SW480 (cell line): ENCODE measurements at regions not wholly inside any gene's neighbourhood (a gene's known extent, or its start where the extent isn't known, plus 50 kb on each side); places are given as distances from the start of the nearest gene placed in this dataset.
A peak's percentile ranks its signal among the peaks of the same experiment; 100 is the strongest.

Experiments
- DNase-seq: peaks from one replicate; pipeline ENCODE4 v3.0.0-alpha.2; 2016; ENCODE audit warnings: low spot score

DNA sequence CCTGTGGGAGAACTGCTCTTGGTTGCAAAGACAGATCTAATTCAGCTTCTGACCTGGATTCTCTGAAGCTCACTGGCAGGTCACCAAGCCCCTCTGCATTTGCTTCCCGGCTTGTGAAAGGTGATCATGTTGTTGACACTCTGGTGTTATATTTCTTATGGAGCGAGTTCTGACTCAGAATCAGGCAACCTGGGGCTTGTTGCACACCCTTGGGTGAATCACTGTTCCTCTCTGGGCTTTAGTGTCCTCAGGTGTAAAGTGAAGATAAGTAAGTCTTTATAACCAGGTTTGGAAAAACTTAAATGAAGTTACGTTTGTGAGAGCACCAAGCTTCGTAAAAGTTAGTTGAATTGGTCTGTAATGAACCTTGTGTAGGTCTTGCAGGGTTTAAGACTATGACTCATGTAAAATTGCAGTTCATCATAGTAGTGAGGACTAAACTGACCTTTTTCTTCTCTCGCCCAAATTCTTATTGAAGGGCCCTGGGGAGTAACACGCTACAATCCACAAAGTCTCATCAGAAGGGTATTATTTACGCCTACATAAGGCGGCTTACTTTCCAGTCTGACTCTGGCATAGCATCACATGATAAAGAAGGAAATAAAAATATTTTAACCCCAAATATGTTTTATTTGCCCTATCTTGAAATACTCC is 218.6 kb downstream of the TMEM38B start:
- DNase-seq = peak; percentile 10

DNA sequence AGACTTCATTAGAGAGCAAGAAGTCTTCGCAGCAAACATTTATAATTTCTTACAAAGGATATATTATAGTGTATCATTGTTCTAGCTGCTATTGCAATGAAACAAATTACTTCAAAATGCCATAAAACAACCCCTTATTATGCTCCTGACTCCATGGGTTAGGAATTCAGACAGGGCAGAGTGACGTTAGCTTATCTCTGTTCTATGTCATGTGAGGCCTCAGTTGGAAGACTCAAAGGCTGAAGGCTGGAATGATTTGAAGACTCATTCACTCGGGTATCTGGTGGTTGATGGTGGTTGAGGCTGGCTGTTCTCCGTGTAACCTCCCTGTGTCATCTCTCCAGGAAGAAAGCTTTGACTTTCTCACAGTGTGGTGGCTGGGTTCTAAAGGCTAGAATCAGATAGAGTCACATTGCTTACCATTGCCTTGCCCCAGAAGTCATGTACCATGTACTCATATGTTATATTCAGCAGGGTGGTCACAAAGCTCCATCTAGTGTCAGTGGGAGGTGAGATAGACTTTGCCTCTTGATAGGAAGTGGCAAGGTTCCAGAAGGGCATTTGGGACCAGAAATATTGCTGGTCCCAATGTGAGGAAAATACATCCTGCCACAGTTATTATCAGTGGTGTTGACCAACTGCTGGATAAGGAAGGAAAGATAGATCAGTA is 226.9 kb downstream of the TMEM38B start:
- DNase-seq = no peak

DNA sequence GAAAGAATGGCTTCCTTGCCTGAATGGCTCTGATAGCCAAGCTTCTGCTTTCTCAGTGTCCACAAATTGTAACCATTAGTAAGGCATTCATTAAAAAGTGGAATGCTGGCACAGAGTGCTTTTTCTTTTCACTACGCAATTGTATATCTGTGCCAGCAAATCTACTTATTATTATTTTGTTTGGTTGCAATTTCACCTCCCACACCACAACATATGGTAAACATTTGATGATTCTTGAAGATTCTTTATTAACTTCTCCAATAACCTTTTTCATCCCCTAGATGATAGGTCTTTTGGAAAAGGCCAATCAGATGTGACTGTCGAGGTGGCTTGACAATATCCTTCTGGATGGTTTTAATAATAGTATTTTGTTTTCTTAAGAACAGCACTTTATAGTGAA is 234.1 kb downstream of the TMEM38B start:
- DNase-seq = no peak

GRCh38 chr9:105930011-105930627 is 235.8 kb downstream of the TMEM38B start:
- no peak for DNase-seq

DNA sequence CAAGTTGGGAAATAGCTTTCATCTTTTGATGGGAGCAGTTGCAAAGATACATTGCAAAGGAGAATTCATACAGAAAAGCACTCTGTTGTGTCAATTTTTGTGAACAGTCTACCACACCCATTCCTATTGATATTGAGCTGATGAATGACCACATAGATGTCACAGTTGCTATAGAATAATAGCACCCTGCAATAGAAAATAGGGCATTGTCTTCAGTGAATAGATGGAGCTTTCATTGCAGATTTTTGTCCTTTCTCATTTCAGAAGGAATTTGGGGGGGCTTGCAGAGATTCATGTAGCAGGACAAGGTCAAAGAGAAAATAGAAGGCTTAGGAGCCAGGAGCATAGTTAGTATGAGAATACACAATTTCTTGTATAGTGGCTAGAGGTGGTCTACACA is 237.9 kb downstream of the TMEM38B start:
- no peak for DNase-seq

- DNase-seq = no peak
Observed at GRCh38 chr9:105950448-105950847, 256.1 kb downstream of the TMEM38B start.

GRCh38 chr9:105950894-105951293 is 256.6 kb downstream of the TMEM38B start:
- DNase-seq = no peak

DNA sequence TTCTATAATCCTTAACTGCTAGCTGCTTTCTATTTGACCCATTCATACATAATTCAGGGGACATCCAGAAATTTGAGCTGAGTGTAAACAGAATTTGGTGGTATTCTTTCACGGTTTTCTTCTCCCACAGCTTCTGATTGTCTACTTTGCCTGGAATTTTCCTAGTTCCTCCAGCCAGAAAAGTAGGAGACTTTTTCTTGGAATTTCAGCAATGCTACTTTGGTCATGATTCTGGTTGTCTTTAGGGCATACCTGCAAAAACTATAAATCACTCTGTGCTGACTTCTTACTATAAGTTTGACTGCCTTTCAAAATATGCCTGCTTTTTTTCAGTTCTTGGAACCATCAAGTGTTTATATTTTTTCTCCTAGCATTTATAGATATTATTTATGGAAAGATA is 260.2 kb downstream of the TMEM38B start:
- DNase-seq = no peak

- no peak for DNase-seq
Observed at GRCh38 chr9:105957830-105958229, 263.5 kb downstream of the TMEM38B start.

- no peak for DNase-seq
Observed at GRCh38 chr9:105958587-105958986, 264.2 kb downstream of the TMEM38B start.

- no peak for DNase-seq
Observed at GRCh38 chr9:105959531-105959930, 265.2 kb downstream of the TMEM38B start.

DNA sequence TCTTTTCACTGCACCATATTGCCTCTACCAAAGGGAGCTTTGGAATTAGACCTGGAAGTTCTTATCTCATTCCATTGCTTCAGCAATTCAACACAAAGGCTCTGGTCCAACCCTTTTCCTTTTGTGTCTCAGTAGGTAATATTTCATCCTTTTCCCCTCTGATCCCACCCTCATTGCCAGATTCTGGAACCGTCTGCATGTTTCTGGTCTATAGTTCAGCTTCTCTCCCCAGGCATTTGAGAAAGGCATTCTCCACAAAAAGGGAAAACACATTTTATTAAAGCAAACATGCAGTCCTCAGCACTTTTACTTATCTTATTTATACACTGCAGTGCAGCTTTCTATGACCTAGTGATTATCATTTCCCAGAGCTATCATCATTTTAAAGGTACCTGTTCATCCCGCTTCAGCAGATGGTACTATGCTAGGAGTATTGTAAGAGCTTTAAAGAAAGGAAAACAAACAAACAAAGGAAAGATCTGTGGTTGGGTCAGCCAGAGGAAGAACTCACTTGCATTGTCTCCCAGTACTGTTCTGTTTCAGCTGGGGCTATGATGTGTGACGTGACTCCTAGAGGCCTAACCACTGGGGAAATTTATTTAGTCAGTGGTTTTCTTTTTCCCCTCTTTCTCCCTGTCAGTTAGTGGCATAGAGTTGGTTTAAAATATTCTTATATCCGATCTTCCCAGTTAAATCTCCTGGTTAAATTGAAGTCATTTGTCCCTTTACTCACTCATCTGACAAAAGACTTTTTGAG is 269.2 kb downstream of the TMEM38B start:
- no peak for DNase-seq

- DNase-seq = no peak
Observed at GRCh38 chr9:105964156-105964555, 269.8 kb downstream of the TMEM38B start.

- no peak for DNase-seq
Observed at GRCh38 chr9:105966834-105967233, 272.5 kb downstream of the TMEM38B start.

DNA sequence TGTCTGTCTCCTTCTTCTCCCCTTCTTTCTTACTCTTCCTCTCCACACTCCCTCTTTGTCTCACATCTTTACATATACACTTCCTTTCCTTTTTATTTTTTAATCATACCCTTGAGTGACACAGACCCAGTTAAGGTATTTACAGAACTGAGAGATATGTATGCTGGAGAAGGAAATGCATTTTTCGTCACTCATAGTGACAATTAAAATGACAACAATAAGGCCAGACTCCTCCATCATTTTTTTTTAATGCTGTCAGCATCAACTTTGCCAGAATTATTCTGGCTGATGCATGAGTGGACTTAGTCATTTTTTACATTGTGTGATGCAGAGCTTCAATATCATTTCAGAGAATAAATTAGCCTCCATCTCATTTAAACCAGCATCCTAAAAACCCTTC is 272.9 kb downstream of the TMEM38B start:
- DNase-seq = no peak

GRCh38 chr9:105967797-105968196 is 273.5 kb downstream of the TMEM38B start:
- no peak for DNase-seq

DNA sequence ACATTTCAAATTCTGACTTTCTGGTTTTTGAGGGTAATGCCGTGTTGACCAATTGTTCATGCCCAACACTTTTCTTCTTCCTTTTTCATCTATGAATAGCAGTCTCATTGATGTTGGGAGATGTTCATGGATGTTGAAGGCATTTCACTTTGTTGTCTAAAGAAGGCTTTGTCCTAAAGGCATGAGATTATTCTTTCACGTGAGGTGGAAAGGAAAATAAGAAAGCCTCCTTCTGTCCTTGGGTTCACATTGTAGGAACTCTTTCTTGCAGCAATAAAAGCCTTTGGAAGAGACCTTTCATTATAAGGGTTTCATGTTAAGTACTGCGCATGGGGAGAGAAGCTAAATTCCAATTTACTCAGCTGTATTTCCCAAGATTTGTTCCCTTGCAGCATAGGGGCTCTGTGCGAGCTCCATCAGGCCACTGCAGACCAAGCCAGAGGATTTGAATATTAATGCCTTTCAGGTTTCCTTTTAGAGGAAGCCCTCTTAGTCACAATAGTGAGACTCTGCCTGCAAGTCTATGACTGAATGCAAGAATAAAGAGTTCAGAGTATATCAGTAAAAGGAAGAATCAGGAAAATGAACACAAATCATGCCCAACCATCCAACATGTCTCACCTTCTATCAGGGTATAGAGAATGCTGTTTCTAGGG is 274.6 kb downstream of the TMEM38B start:
- DNase-seq = no peak

GRCh38 chr9:105969636-105970035 is 275.3 kb downstream of the TMEM38B start:
- no peak for DNase-seq

- no peak for DNase-seq
Observed at GRCh38 chr9:105971986-105972385, 277.6 kb downstream of the TMEM38B start.

GRCh38 chr9:105972466-105973204 is 278.3 kb downstream of the TMEM38B start:
- no peak for DNase-seq

GRCh38 chr9:105973951-105974351 is 279.6 kb downstream of the TMEM38B start:
- no peak for DNase-seq
